Mesendoderm (in vitro differentiated cells): ENCODE measurements at regions not wholly inside any gene's neighbourhood (a gene's known extent, or its start where the extent isn't known, plus 50 kb on each side); places are given as distances from the start of the nearest gene placed in this dataset.

Experiments
- DNase-seq: peaks from one replicate; pipeline ENCODE4 v3.0.0; 2013
- H2AK5ac ChIP-seq: 2 replicates; pipeline ENCODE4 v1.6.1; 2013; ENCODE audit warnings: low read length, inconsistent platforms
- H2BK120ac ChIP-seq: 2 replicates; pipeline ENCODE4 v1.6.1; 2013; ENCODE audit warnings: low read depth, mild to moderate bottlenecking, low read length, moderate library complexity, mixed read lengths
- H2BK15ac ChIP-seq: replicated peaks from 2 replicates; pipeline ENCODE4 v1.6.1; 2013; ENCODE audit warnings: low read depth, mild to moderate bottlenecking, moderate library complexity
- H2BK5ac ChIP-seq: 2 replicates; pipeline ENCODE4 v1.6.1; 2013; ENCODE audit warnings: low read length, inconsistent platforms
- H3K18ac ChIP-seq: 2 replicates; pipeline ENCODE4 v1.6.1; 2013; ENCODE audit warnings: mild to moderate bottlenecking, low read length, mixed read lengths
- H3K23ac ChIP-seq: one replicate; pipeline ENCODE4 v1.6.1; 2013; ENCODE audit warnings: low read length
- H3K27ac ChIP-seq: 2 replicates; pipeline ENCODE4 v1.5.1; 2013; ENCODE audit warnings: low read depth, mild to moderate bottlenecking, inconsistent platforms, low read length, moderate library complexity
- H3K27me3 ChIP-seq: 2 replicates; pipeline ENCODE4 v1.6.1; 2013; ENCODE audit warnings: low read length, control low read depth, mild to moderate bottlenecking, inconsistent platforms; ENCODE audit not compliant: insufficient read depth, poor library complexity
- H3K36me3 ChIP-seq: 2 replicates; pipeline ENCODE4 v1.6.1; 2013; ENCODE audit warnings: low read length, inconsistent platforms; ENCODE audit not compliant: control insufficient read depth, insufficient read depth
- H3K4ac ChIP-seq: one replicate; pipeline ENCODE4 v1.6.1; 2013; ENCODE audit warnings: low read depth, mild to moderate bottlenecking, low read length, moderate library complexity
- H3K4me1 ChIP-seq: 2 replicates; pipeline ENCODE4 v1.6.1; 2013; ENCODE audit warnings: low read depth, low read length, inconsistent platforms; ENCODE audit not compliant: control insufficient read depth
- H3K4me2 ChIP-seq: 2 replicates; pipeline ENCODE4 v1.6.1; 2013; ENCODE audit warnings: low read length
- H3K4me3 ChIP-seq: 2 replicates; pipeline ENCODE4 v1.5.1; 2013; ENCODE audit warnings: mild to moderate bottlenecking, low read length
- H3K56ac ChIP-seq: one replicate; pipeline ENCODE4 v1.6.1; 2013; ENCODE audit warnings: low read length
- H3K79me1 ChIP-seq: 2 replicates; pipeline ENCODE4 v1.6.1; 2013; ENCODE audit warnings: low read length, inconsistent platforms
- H3K79me2 ChIP-seq: 2 replicates; pipeline ENCODE4 v1.6.1; 2013; ENCODE audit warnings: mild to moderate bottlenecking, low read length; ENCODE audit not compliant: control insufficient read depth, insufficient read depth
- H3K9ac ChIP-seq: 2 replicates; pipeline ENCODE4 v1.6.1; 2013; ENCODE audit warnings: low read length, inconsistent platforms
- H4K5ac ChIP-seq: one replicate; pipeline ENCODE4 v1.6.1; 2013; ENCODE audit warnings: low read length
- H4K8ac ChIP-seq: one replicate; pipeline ENCODE4 v1.6.1; 2013; ENCODE audit warnings: low read depth, mild to moderate bottlenecking, control low read depth, low read length, moderate library complexity
- WGBS: extraction: QIAGEN DNeasy Blood & Tissue Kit; methylation state at CpG from one replicate; pipeline ENCODE4 v1.1.7; 2013; ENCODE audit warnings: low lambda C conversion rate, missing lambda C conversion rate; ENCODE audit not compliant: insufficient coverage; ENCODE audit errors: extremely low coverage; 5-methylcytosine and 5-hydroxymethylcytosine counted together

DNA sequence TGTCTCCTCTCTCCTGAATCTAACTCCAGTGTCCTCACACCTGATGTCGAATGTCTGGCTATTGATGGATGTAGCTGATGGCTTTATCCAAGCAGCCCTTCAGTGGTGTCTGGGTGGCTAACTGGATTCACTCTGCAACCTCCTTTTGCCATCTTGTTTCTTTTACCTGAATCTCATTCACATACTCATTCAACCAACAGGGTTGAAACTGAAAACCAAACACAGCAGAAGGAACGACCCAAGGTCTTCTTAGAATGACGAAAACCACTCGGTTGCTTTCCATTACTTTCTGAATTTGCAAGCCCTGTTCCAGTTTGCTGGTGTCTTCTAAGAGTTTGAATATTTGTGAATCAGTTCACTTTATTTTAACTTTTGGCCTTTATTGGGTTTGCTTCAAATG lies 424.3 kb upstream of the CXADR start:
- Histone ChIP-seq H3K18ac (no peak overlapping the region), H3K36me3 (no peaks in the 10 kb centered on the region), H2BK120ac (no peak overlapping the region), H2BK15ac (no peak overlapping the region), H3K4me1 (no peaks in the 10 kb centered on the region), H3K9ac (no peak overlapping the region), H2AK5ac (no peak overlapping the region), H3K27ac (no peak overlapping the region), H3K56ac (no peak overlapping the region), H3K79me1 (no peaks in the 10 kb centered on the region), H2BK5ac (peak overlapping the region; percentile 12), H4K8ac (no peak overlapping the region), H3K4me3 (no peak overlapping the region), H3K4ac (no peak overlapping the region), H3K4me2 (no peak overlapping the region), H3K79me2 (no peaks in the 10 kb centered on the region), H3K23ac (no peak overlapping the region), H3K27me3 (no peaks in the 10 kb centered on the region), H4K5ac (no peak overlapping the region)
- DNase-seq, result no peak
- no CpG with 5 or more reads among the region's 4 CpGs for WGBS

DNA sequence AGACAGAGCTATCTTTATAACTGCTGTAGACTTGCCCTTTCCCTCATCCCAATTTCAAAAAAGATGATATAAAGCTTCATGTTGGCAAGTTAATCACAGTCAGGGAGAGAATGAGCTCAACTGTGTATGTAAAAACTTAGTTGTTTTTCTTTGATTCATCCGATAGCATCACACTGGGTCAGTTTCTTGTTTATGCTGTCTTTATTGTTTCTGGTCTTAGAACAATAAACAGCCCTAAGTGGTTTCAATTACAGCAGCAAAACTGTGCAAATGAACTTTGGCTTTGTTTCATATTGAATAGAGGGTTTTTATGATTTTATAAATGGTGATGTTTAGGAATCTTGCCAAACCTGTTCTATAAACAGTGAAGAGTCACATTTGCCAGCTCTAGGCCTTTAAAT lies 423.8 kb upstream of the CXADR start:
- H3K36me3 ChIP-seq, result no peaks in the 10 kb centered on the region
- H2AK5ac ChIP-seq, result no peak overlapping the region
- no peak overlapping the region for H3K27ac ChIP-seq
- no peaks in the 10 kb centered on the region for H3K79me1 ChIP-seq
- no peak overlapping the region for H2BK5ac ChIP-seq
- no peak overlapping the region for H3K23ac ChIP-seq
- H2BK120ac ChIP-seq, result no peak overlapping the region
- H3K56ac ChIP-seq, result no peak overlapping the region
- no peak overlapping the region for H3K4ac ChIP-seq
- no peak overlapping the region for H3K9ac ChIP-seq
- H3K27me3 ChIP-seq, result no peaks in the 10 kb centered on the region
- H3K4me1 ChIP-seq, result no peaks in the 10 kb centered on the region
- DNase-seq, result no peak
- no peak overlapping the region for H4K8ac ChIP-seq
- H3K79me2 ChIP-seq, result no peaks in the 10 kb centered on the region
- no peak overlapping the region for H3K4me2 ChIP-seq
- no CpG with 5 or more reads among the region's 1 CpG for WGBS
- no peak overlapping the region for H3K4me3 ChIP-seq
- no peak overlapping the region for H3K18ac ChIP-seq
- peak overlapping the region; percentile 36 for H2BK15ac ChIP-seq
- H4K5ac ChIP-seq, result no peak overlapping the region

GRCh38 chr21:17101696-17102095 lies 411.1 kb upstream of the CXADR start:
- H4K5ac ChIP-seq, result no peak overlapping the region
- H3K79me1 ChIP-seq, result no peaks in the 10 kb centered on the region
- no peaks in the 10 kb centered on the region for H3K27me3 ChIP-seq
- no peaks in the 10 kb centered on the region for H3K36me3 ChIP-seq
- H3K4ac ChIP-seq, result no peak overlapping the region
- no peak overlapping the region for H3K23ac ChIP-seq
- DNase-seq, result no peak
- no peak overlapping the region for H3K4me3 ChIP-seq
- no peak overlapping the region for H2AK5ac ChIP-seq
- H3K27ac ChIP-seq, result no peak overlapping the region
- no peak overlapping the region for H3K56ac ChIP-seq
- no peak overlapping the region for H2BK5ac ChIP-seq
- H3K4me1 ChIP-seq, result no peaks in the 10 kb centered on the region
- H2BK120ac ChIP-seq, result no peak overlapping the region
- no peak overlapping the region for H3K4me2 ChIP-seq
- no peak overlapping the region for H3K18ac ChIP-seq
- H4K8ac ChIP-seq, result no peak overlapping the region
- H2BK15ac ChIP-seq, result no peak overlapping the region
- no peaks in the 10 kb centered on the region for H3K79me2 ChIP-seq
- no peak overlapping the region for H3K9ac ChIP-seq

- no peak overlapping the region for H2AK5ac ChIP-seq
- no peak overlapping the region for H4K5ac ChIP-seq
- no peak overlapping the region for H4K8ac ChIP-seq
- no peak overlapping the region for H3K27ac ChIP-seq
- H2BK120ac ChIP-seq, result no peak overlapping the region
- no peak overlapping the region for H2BK5ac ChIP-seq
- no peak overlapping the region for H3K4me2 ChIP-seq
- no peak overlapping the region for H3K18ac ChIP-seq
- no peaks in the 10 kb centered on the region for H3K79me1 ChIP-seq
- no peaks in the 10 kb centered on the region for H3K36me3 ChIP-seq
- no peak for DNase-seq
- H3K27me3 ChIP-seq, result no peaks in the 10 kb centered on the region
- H3K4me1 ChIP-seq, result no peaks in the 10 kb centered on the region
- no peak overlapping the region for H3K56ac ChIP-seq
- no peak overlapping the region for H3K9ac ChIP-seq
- no peak overlapping the region for H2BK15ac ChIP-seq
- no peak overlapping the region for H3K23ac ChIP-seq
- no peak overlapping the region for H3K4me3 ChIP-seq
- H3K79me2 ChIP-seq, result no peaks in the 10 kb centered on the region
- no peak overlapping the region for H3K4ac ChIP-seq
Measured at GRCh38 chr21:17105932-17106331, 406.9 kb upstream of the CXADR start.

DNA sequence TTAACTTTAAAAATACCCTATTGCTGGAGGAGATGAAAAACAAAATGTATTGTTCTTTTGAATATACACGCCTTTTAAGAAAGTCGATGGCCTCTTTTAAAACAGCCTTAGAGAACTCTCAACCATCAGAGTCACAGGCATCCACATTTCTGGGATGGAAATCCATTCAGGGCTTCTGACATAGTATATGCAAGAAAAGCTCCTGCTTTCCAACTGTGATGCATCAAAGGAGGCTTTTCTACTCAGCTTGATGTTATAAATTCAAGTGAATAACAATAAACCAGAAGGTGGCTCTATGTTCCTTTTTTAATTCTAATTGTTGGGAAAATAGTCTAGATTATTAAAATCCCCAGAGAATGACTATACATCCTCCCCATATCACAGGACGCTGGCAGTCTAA lies 398.8 kb upstream of the CXADR start:
- no peak overlapping the region for H2BK120ac ChIP-seq
- H3K18ac ChIP-seq, result no peak overlapping the region
- no peak for DNase-seq
- no peak overlapping the region for H2BK15ac ChIP-seq
- H4K8ac ChIP-seq, result no peak overlapping the region
- no peaks in the 10 kb centered on the region for H3K79me1 ChIP-seq
- WGBS, result no CpG with 5 or more reads among the region's 3 CpGs
- no peaks in the 10 kb centered on the region for H3K4me1 ChIP-seq
- no peaks in the 10 kb centered on the region for H3K36me3 ChIP-seq
- no peak overlapping the region for H3K4me2 ChIP-seq
- H3K4me3 ChIP-seq, result no peak overlapping the region
- no peak overlapping the region for H2BK5ac ChIP-seq
- no peaks in the 10 kb centered on the region for H3K79me2 ChIP-seq
- H3K9ac ChIP-seq, result no peak overlapping the region
- no peaks in the 10 kb centered on the region for H3K27me3 ChIP-seq
- H3K23ac ChIP-seq, result no peak overlapping the region
- no peak overlapping the region for H2AK5ac ChIP-seq
- H3K27ac ChIP-seq, result no peak overlapping the region
- H3K4ac ChIP-seq, result no peak overlapping the region
- H3K56ac ChIP-seq, result no peak overlapping the region
- H4K5ac ChIP-seq, result no peak overlapping the region

GRCh38 chr21:17118638-17119384 lies 394.0 kb upstream of the CXADR start:
- no peak overlapping the region for H3K23ac ChIP-seq
- no peak overlapping the region for H3K4ac ChIP-seq
- no CpG with 5 or more reads among the region's 6 CpGs for WGBS

More at GRCh38 chr21:17118638-17119384, 394.0 kb upstream of the CXADR start:
- Histone ChIP-seq H4K8ac (no peak overlapping the region), H3K18ac (no peak overlapping the region), H3K4me3 (no peak overlapping the region), H3K27me3 (no peaks in the 10 kb centered on the region), H3K27ac (no peak overlapping the region), H3K4me1 (no peaks in the 10 kb centered on the region), H3K9ac (no peak overlapping the region), H4K5ac (no peak overlapping the region), H3K79me1 (no peaks in the 10 kb centered on the region), H2BK5ac (no peak overlapping the region), H2BK15ac (no peak overlapping the region), H2BK120ac (no peak overlapping the region), H2AK5ac (no peak overlapping the region), H3K56ac (no peak overlapping the region), H3K36me3 (no peaks in the 10 kb centered on the region), H3K79me2 (no peaks in the 10 kb centered on the region), H3K4me2 (no peak overlapping the region)
- DNase-seq, result no peak
